ENCODE measurements at regions not wholly inside any gene's neighbourhood (a gene's known extent, or its start where the extent isn't known, plus 50 kb on each side); places are given as distances from the start of the nearest gene placed in this dataset.

DNA sequence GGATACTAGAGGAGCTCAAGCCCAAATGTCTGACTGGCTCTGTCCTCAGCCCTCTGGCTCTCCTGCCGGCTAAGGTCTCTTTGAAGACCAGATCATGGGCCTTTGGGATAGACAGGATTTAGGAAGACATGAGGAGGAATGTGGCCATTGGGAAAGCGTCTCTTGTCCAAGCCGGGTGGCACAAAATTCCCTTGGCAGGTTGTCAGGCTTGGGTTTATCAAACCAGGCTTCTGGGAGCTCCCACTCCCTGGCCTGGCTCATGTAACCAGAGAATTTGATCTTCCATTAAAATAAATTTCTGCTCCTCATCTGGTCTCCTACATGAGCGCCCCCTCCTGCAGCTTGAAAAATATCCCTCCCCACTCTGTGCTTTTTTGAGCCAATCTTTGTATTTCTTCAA lies 71.1 kb downstream of the IRX3 start:
- ChIA-PET CTCF (no interaction called here), POLR2A (no interaction called here)
- DNase-seq (ENCODE audit: low read depth, low spot score) (no peak), FAIRE-seq (no peak)
- H3K9me1 ChIP-seq (replicated peaks; ENCODE audit: control insufficient read depth, extremely low read depth, insufficient read depth, low read length), result no peaks in the 10 kb centered on the region
- H2AFZ ChIP-seq (ENCODE audit: low read depth, low read length), result no peak overlapping the region
- TF ChIP-seq, protein P1, sequence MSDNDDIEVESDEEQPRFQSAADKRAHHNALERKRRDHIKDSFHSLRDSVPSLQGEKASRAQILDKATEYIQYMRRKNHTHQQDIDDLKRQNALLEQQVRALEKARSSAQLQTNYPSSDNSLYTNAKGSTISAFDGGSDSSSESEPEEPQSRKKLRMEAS (IDR thresholded peaks at IDR 0.05; ENCODE audit: insufficient read depth, insufficient read length), result no peak
- TF ChIP-seq, protein P2, sequence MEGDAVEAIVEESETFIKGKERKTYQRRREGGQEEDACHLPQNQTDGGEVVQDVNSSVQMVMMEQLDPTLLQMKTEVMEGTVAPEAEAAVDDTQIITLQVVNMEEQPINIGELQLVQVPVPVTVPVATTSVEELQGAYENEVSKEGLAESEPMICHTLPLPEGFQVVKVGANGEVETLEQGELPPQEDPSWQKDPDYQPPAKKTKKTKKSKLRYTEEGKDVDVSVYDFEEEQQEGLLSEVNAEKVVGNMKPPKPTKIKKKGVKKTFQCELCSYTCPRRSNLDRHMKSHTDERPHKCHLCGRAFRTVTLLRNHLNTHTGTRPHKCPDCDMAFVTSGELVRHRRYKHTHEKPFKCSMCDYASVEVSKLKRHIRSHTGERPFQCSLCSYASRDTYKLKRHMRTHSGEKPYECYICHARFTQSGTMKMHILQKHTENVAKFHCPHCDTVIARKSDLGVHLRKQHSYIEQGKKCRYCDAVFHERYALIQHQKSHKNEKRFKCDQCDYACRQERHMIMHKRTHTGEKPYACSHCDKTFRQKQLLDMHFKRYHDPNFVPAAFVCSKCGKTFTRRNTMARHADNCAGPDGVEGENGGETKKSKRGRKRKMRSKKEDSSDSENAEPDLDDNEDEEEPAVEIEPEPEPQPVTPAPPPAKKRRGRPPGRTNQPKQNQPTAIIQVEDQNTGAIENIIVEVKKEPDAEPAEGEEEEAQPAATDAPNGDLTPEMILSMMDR (IDR thresholded peaks at IDR 0.05; ENCODE audit: extremely low read depth in 1 of 2, insufficient read depth in 1 of 2, low read depth in 1 of 2, low read length in 2 of 2), result no peak
- no peak for TF ChIP-seq EZH2 (IDR thresholded peaks at IDR 0.05; ENCODE audit: borderline replicate concordance, low read depth, low read length, severe bottlenecking)
- no peak overlapping the region for H3K27ac ChIP-seq (ENCODE audit: insufficient read depth, low read depth, low read length)
- H4K20me1 ChIP-seq (replicated peaks; ENCODE audit: control insufficient read depth, extremely low read depth, insufficient read depth, low read length), result no peaks in the 10 kb centered on the region
- no peaks in the 10 kb centered on the region for H3K36me3 ChIP-seq (ENCODE audit: control insufficient read depth in 2 of 2, extremely low read depth in 1 of 2, insufficient read depth in 2 of 2, low read length in 2 of 2)
- H3K27me3 ChIP-seq (ENCODE audit: control insufficient read depth in 2 of 2, insufficient read depth in 2 of 2, low read length in 2 of 2), result peaks cover 0 to 3% of the 10 kb centered on the region in 2 experiments
- BruUV-seq (replicated peaks), result no TSS peak
- no peaks in the 10 kb centered on the region for H3K9me3 ChIP-seq (replicated peaks; ENCODE audit: control insufficient read depth, insufficient read depth, low read length)
- intact Hi-C loops (cut with micrococcal nuclease), result no loop called here
- dilution Hi-C loops (cut with MboI; ENCODE audit: extremely low pct_ligation_motif_present, low sequenced_read_pairs), result no loop called here
- no peaks in the 10 kb centered on the region for H3K4me1 ChIP-seq (ENCODE audit: control insufficient read depth, extremely low read depth, insufficient read depth, low read length)
- no peaks in the 10 kb centered on the region for H3K79me2 ChIP-seq (ENCODE audit: control insufficient read depth, insufficient read depth, low read length)
- H3K9ac ChIP-seq (replicated peaks; ENCODE audit: extremely low read depth, insufficient read depth, low read length), result no peak overlapping the region
- no peak overlapping the region for H3K4me3 ChIP-seq (replicated peaks in 1 of 3; ENCODE audit: insufficient read depth in 1 of 3, low read depth in 1 of 3, low read length in 3 of 3)
- no peak overlapping the region for H3K4me2 ChIP-seq (ENCODE audit: insufficient read depth, low read length)

DNA sequence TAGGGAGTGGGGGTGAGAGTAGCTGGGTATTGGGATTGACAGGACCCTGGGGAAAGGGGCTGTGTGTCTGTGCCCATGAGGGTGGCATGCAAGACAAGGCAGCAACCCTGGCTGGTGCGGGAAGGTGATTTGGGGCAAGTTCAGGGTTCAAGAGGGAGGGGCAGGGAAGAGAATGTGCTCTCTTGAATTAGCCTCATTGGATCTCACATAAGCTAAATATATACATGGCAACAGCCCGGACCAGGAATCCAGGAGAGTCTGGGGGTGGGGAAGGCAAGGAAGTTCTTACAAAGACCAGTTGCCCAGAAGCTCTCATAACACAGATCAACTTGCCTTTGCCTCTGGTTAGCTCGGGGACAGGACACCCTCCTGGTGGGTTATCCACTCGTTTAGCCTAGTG lies 73.3 kb downstream of the IRX3 start:
- Histone ChIP-seq H3K27ac (ENCODE audit: insufficient read depth, low read depth, low read length) (no peak overlapping the region), H3K9ac (replicated peaks; ENCODE audit: extremely low read depth, insufficient read depth, low read length) (no peak overlapping the region), H3K79me2 (ENCODE audit: control insufficient read depth, insufficient read depth, low read length) (no peaks in the 10 kb centered on the region), H3K4me3 (replicated peaks in 1 of 3; ENCODE audit: insufficient read depth in 1 of 3, low read depth in 1 of 3, low read length in 3 of 3) (no peak overlapping the region), H3K9me1 (replicated peaks; ENCODE audit: control insufficient read depth, extremely low read depth, insufficient read depth, low read length) (no peaks in the 10 kb centered on the region), H3K9me3 (replicated peaks; ENCODE audit: control insufficient read depth, insufficient read depth, low read length) (no peaks in the 10 kb centered on the region), H3K4me2 (ENCODE audit: insufficient read depth, low read length) (no peak overlapping the region), H3K36me3 (ENCODE audit: control insufficient read depth in 2 of 2, extremely low read depth in 1 of 2, insufficient read depth in 2 of 2, low read length in 2 of 2) (no peaks in the 10 kb centered on the region), H2AFZ (ENCODE audit: low read depth, low read length) (no peak overlapping the region), H4K20me1 (replicated peaks; ENCODE audit: control insufficient read depth, extremely low read depth, insufficient read depth, low read length) (no peaks in the 10 kb centered on the region), H3K27me3 (ENCODE audit: control insufficient read depth in 2 of 2, insufficient read depth in 2 of 2, low read length in 2 of 2) (peaks cover 0 to 1% of the 10 kb centered on the region in 2 experiments), H3K4me1 (ENCODE audit: control insufficient read depth, extremely low read depth, insufficient read depth, low read length) (no peaks in the 10 kb centered on the region)
- FAIRE-seq, result no peak
- CTCF ChIA-PET, result no interaction called here
- POLR2A ChIA-PET, result no interaction called here
- intact Hi-C loops (cut with micrococcal nuclease), result no loop called here
- dilution Hi-C loops (cut with MboI; ENCODE audit: extremely low pct_ligation_motif_present, low sequenced_read_pairs), result no loop called here
- no peak for TF ChIP-seq POLR2A (IDR thresholded peaks at IDR 0.05; ENCODE audit: low read depth, low read length)
- no peak for TF ChIP-seq POLR2AphosphoS5 (IDR thresholded peaks at IDR 0.05; ENCODE audit: insufficient read depth, low read depth, low read length)
- no peak for TF ChIP-seq JUN (IDR thresholded peaks at IDR 0.05; ENCODE audit: borderline replicate concordance, insufficient read depth, insufficient read length, low read depth)
- TF ChIP-seq MYC (IDR thresholded peaks at IDR 0.05; ENCODE audit: low read depth, low read length), result no peak
- TF ChIP-seq, protein P1 (IDR thresholded peaks at IDR 0.05; ENCODE audit: insufficient read depth, insufficient read length), result no peak
- no peak for TF ChIP-seq EZH2 (IDR thresholded peaks at IDR 0.05; ENCODE audit: borderline replicate concordance, low read depth, low read length, severe bottlenecking)
- no peak for TF ChIP-seq GATA2 (IDR thresholded peaks at IDR 0.05; ENCODE audit: insufficient read depth, insufficient read length, low read depth, low read length)
- no peak for TF ChIP-seq FOS (IDR thresholded peaks at IDR 0.05; ENCODE audit: borderline replicate concordance, insufficient read depth, low read length)
- TF ChIP-seq, protein P2 (IDR thresholded peaks at IDR 0.05; ENCODE audit: extremely low read depth in 1 of 2, insufficient read depth in 1 of 2, low read depth in 1 of 2, low read length in 2 of 2), result no peak
- no TSS peak for BruUV-seq (replicated peaks)
- DNase-seq (ENCODE audit: low read depth, low spot score), result no peak

All from endothelial cell of umbilical vein (primary cell).